Activated CD8-positive, alpha-beta T cell treated with anti-CD3 and anti-CD28 coated beads for 36 hours (primary cell): ENCODE measurements at regions not wholly inside any gene's neighbourhood (a gene's known extent, or its start where the extent isn't known, plus 50 kb on each side); places are given as distances from the start of the nearest gene placed in this dataset.

Source experiments
- ATAC-seq: fragments of 200-7000 bp; cut with Tn5 transposase; one replicate; pipeline ENCODE4 v1.10.0; 2021; ENCODE audit warnings: mild to moderate bottlenecking, moderate library complexity
- CTCF ChIA-PET: fragments of 350-600 bp; sonication (Branson Sonifier 250); formaldehyde crosslinking; loops from one replicate; lab custom pipeline; 2021; ENCODE audit warnings: antibody characterized with exemption; lab: Charles Lee
- POLR2A ChIA-PET: fragments of 350-600 bp; sonication (Branson Sonifier 250); formaldehyde crosslinking; loops from one replicate; lab custom pipeline; 2021; ENCODE audit warnings: antibody characterized with exemption; lab: Charles Lee
- DNase-seq: peaks from one replicate; pipeline ENCODE4 v3.0.0-alpha.2; 2020
- H3K27ac Mint-ChIP-seq: one replicate; pipeline ENCODE4 v1.8.0; 2021; ENCODE audit warnings: mild to moderate bottlenecking, mixed read lengths
- H3K27me3 Mint-ChIP-seq: one replicate; pipeline ENCODE4 v1.8.0; 2021; ENCODE audit warnings: mixed read lengths
- H3K36me3 Mint-ChIP-seq: one replicate; pipeline ENCODE4 v1.8.0; 2021; ENCODE audit warnings: low read depth, mixed read lengths
- H3K4me1 Mint-ChIP-seq: one replicate; pipeline ENCODE4 v1.8.0; 2021; ENCODE audit warnings: low read depth, mixed read lengths
- H3K4me3 Mint-ChIP-seq: one replicate; pipeline ENCODE4 v1.8.0; 2021; ENCODE audit warnings: mild to moderate bottlenecking, moderate library complexity, mixed read lengths
- H3K9me3 Mint-ChIP-seq: one replicate; pipeline ENCODE4 v1.8.0; 2021; ENCODE audit warnings: mixed read lengths
- intact Hi-C: fragments of 100-400 bp; cut with micrococcal nuclease; formaldehyde crosslinking; loops from one replicate; pipeline ENCODE4 v1.10.0; 2022
- TF ChIP-seq, protein P1 (sequence below): fragments of 200-600 bp; IDR thresholded peaks from one replicate; pipeline ENCODE4 v1.8.0; 2022; ENCODE audit warnings: antibody characterized with exemption, mild to moderate bottlenecking

GRCh38 chr6:113709936-113710509 lies 147.1 kb upstream of the MARCKS start:
- no peaks in the 10 kb centered on the region for H3K9me3 Mint-ChIP-seq
- ChIA-PET CTCF (no interaction called here), POLR2A (no interaction called here)
- no peaks in the 10 kb centered on the region for H3K4me1 Mint-ChIP-seq
- no peaks in the 10 kb centered on the region for H3K36me3 Mint-ChIP-seq
- no peak overlapping the region for H3K4me3 Mint-ChIP-seq
- intact Hi-C loops, result no loop called here
- H3K27ac Mint-ChIP-seq, result no peak overlapping the region
- DNase-seq, result no peak
- no peak for ATAC-seq
- peaks cover 1% of the 10 kb centered on the region for H3K27me3 Mint-ChIP-seq
- TF ChIP-seq, protein P1, sequence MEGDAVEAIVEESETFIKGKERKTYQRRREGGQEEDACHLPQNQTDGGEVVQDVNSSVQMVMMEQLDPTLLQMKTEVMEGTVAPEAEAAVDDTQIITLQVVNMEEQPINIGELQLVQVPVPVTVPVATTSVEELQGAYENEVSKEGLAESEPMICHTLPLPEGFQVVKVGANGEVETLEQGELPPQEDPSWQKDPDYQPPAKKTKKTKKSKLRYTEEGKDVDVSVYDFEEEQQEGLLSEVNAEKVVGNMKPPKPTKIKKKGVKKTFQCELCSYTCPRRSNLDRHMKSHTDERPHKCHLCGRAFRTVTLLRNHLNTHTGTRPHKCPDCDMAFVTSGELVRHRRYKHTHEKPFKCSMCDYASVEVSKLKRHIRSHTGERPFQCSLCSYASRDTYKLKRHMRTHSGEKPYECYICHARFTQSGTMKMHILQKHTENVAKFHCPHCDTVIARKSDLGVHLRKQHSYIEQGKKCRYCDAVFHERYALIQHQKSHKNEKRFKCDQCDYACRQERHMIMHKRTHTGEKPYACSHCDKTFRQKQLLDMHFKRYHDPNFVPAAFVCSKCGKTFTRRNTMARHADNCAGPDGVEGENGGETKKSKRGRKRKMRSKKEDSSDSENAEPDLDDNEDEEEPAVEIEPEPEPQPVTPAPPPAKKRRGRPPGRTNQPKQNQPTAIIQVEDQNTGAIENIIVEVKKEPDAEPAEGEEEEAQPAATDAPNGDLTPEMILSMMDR, result no peak

DNA sequence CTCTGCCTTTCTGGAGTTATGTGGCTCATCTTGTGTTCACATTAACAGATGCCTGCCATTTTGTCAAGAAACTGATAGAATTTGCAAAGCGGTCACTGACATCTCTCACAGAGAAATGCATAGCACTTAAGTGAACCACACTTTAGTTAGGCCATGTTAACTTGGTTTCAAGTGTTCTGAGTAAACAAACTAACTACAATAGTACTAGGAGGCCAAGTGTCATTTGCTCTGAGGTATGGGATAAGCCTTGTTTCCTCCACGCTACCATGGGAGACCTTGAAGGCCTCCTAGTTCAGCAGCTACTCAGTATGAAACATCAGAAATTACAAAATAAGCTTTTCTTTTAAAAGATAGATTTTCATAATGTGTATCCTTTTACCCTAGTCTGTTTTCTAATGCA lies 143.5 kb upstream of the MARCKS start:
- TF ChIP-seq, protein P1, result no peak
- H3K4me1 Mint-ChIP-seq, result no peaks in the 10 kb centered on the region
- no peaks in the 10 kb centered on the region for H3K36me3 Mint-ChIP-seq
- peaks cover 3% of the 10 kb centered on the region for H3K27me3 Mint-ChIP-seq
- H3K27ac Mint-ChIP-seq, result no peak overlapping the region
- DNase-seq (no peak), ATAC-seq (no peak)
- H3K9me3 Mint-ChIP-seq, result no peaks in the 10 kb centered on the region
- intact Hi-C loops, result no loop called here
- ChIA-PET CTCF (no interaction called here), POLR2A (no interaction called here)
- no peak overlapping the region for H3K4me3 Mint-ChIP-seq

DNA sequence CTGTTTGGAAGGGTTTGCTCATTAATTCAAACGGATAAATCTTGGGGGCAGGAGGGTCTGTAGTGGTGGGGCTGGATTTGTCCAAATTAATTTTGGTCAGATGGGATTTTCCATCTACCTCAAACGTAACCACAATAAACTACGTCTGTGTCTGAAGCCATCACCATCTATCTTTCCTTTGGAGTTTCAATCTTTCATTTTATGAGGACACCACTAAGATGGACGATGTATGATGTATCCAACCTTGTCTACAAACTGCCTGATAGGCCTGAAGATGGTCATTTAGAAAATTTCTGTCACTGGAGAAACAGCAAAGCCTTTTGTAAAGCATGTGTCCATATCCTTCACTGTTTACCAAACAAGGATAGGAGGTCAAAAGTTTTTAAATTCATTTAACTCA lies 138.6 kb upstream of the MARCKS start:
- DNase-seq (no peak), ATAC-seq (no peak)
- ChIA-PET POLR2A (no interaction called here), CTCF (no interaction called here)
- TF ChIP-seq, protein P1, result no peak
- Mint-ChIP-seq H3K4me1 (no peaks in the 10 kb centered on the region), H3K4me3 (no peak overlapping the region), H3K27me3 (peaks cover 6% of the 10 kb centered on the region), H3K27ac (no peak overlapping the region), H3K9me3 (no peaks in the 10 kb centered on the region), H3K36me3 (no peaks in the 10 kb centered on the region)
- intact Hi-C loops, result no loop called here

DNA sequence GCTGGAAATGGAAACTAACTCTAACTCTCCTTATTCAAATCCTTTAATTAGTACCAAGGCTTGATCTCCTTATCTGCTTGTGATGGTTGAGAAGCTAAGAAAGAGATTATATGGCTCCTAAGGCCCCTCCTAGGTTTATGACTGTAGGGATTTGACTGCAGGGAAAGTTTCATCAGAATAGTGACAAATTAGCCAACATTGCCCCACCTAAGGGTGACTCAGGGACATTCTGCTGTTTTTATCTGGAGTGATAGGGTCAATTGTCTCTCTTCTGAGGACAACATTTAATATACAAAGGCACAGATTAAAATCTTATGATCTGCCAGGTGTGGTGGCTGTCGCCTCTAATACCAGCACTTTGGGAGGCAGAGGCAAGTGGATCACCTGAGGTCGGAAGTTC lies 138.1 kb upstream of the MARCKS start:
- H3K4me3 Mint-ChIP-seq, result no peak overlapping the region
- intact Hi-C loops, result no loop called here
- ChIA-PET CTCF (no interaction called here), POLR2A (no interaction called here)
- H3K27me3 Mint-ChIP-seq, result peaks cover 6% of the 10 kb centered on the region
- ATAC-seq (no peak), DNase-seq (no peak)
- H3K27ac Mint-ChIP-seq, result no peak overlapping the region
- no peaks in the 10 kb centered on the region for H3K9me3 Mint-ChIP-seq
- TF ChIP-seq, protein P1, result no peak
- no peaks in the 10 kb centered on the region for H3K36me3 Mint-ChIP-seq
- no peaks in the 10 kb centered on the region for H3K4me1 Mint-ChIP-seq

GRCh38 chr6:113719545-113719944 lies 137.6 kb upstream of the MARCKS start:
- no peaks in the 10 kb centered on the region for H3K4me1 Mint-ChIP-seq
- POLR2A ChIA-PET, result no interaction called here

More at GRCh38 chr6:113719545-113719944, 137.6 kb upstream of the MARCKS start:
- ATAC-seq, result no peak
- H3K27ac Mint-ChIP-seq, result no peak overlapping the region
- no peak overlapping the region for H3K4me3 Mint-ChIP-seq
- no peaks in the 10 kb centered on the region for H3K9me3 Mint-ChIP-seq
- no peaks in the 10 kb centered on the region for H3K36me3 Mint-ChIP-seq
- CTCF ChIA-PET, result no interaction called here
- DNase-seq, result no peak
- TF ChIP-seq, protein P1, result no peak
- peaks cover 6% of the 10 kb centered on the region for H3K27me3 Mint-ChIP-seq
- intact Hi-C loops, result no loop called here
